H9 (cell line): ENCODE measurements at regions not wholly inside any gene's neighbourhood (a gene's known extent, or its start where the extent isn't known, plus 50 kb on each side); places are given as distances from the start of the nearest gene placed in this dataset.

ENCODE experiments used
- DNase-seq: peaks from one replicate; pipeline ENCODE4 v3.0.0-alpha.2; 2017
- H2AFZ ChIP-seq: one replicate; pipeline ENCODE4 v1.6.1; 2013; ENCODE audit warnings: mild to moderate bottlenecking, low read length, control low read depth, moderate library complexity
- H2AK5ac ChIP-seq: 2 replicates; pipeline ENCODE4 v1.6.1; 2013; ENCODE audit warnings: low read length, control low read depth, mixed read lengths; ENCODE audit not compliant: insufficient read length
- H2BK120ac ChIP-seq: one replicate; pipeline ENCODE4 v1.6.1; 2013; ENCODE audit warnings: low read depth, mild to moderate bottlenecking, low read length, control low read depth, inconsistent platforms; ENCODE audit not compliant: poor library complexity, severe bottlenecking
- H2BK12ac ChIP-seq: 2 replicates; pipeline ENCODE4 v1.6.1; 2013; ENCODE audit warnings: low read length, control low read depth, mixed read lengths, low read depth; ENCODE audit not compliant: insufficient read length
- H2BK15ac ChIP-seq: 2 replicates; pipeline ENCODE4 v1.6.1; 2013; ENCODE audit warnings: low read depth, low read length, control low read depth
- H2BK20ac ChIP-seq: one replicate; pipeline ENCODE4 v1.6.1; 2013; ENCODE audit warnings: low read depth, mild to moderate bottlenecking, low read length, control low read depth, inconsistent platforms; ENCODE audit not compliant: poor library complexity, severe bottlenecking
- H2BK5ac ChIP-seq: 2 replicates; pipeline ENCODE4 v1.6.1; 2013; ENCODE audit warnings: low read length, control low read depth, mixed read lengths; ENCODE audit not compliant: insufficient read length
- H3K14ac ChIP-seq: 2 replicates; pipeline ENCODE4 v1.6.1; 2013; ENCODE audit warnings: low read length, control low read depth; ENCODE audit not compliant: insufficient read depth
- H3K18ac ChIP-seq: 2 replicates; pipeline ENCODE4 v1.6.1; 2013; ENCODE audit warnings: low read depth, mild to moderate bottlenecking, mixed read lengths, low read length, control low read depth; ENCODE audit not compliant: insufficient read length
- H3K23ac ChIP-seq: 2 replicates; pipeline ENCODE4 v1.6.1; 2013; ENCODE audit warnings: low read length, control low read depth, mixed read lengths, low read depth; ENCODE audit not compliant: insufficient read length
- H3K23me2 ChIP-seq: 2 replicates; pipeline ENCODE4 v1.6.1; 2013; ENCODE audit warnings: low read depth, mild to moderate bottlenecking, mixed read lengths, low read length, control low read depth; ENCODE audit not compliant: insufficient read length, poor library complexity, severe bottlenecking
- H3K27ac ChIP-seq: 2 replicates; pipeline ENCODE4 v1.5.1; 2013; ENCODE audit warnings: low read length, control low read depth, mixed read lengths, low read depth; ENCODE audit not compliant: insufficient read length
- H3K27me3 ChIP-seq: 2 replicates; pipeline ENCODE4 v1.6.1; 2013; ENCODE audit warnings: low read length, control low read depth, inconsistent platforms; ENCODE audit not compliant: insufficient read depth
- H3K4ac ChIP-seq: 2 replicates; pipeline ENCODE4 v1.6.1; 2013; ENCODE audit warnings: low read depth, mild to moderate bottlenecking, control low read depth, inconsistent platforms, low read length, moderate library complexity
- H3K4me1 ChIP-seq: 2 replicates; pipeline ENCODE4 v1.6.1; 2013; ENCODE audit warnings: low read length, control low read depth, inconsistent platforms; ENCODE audit not compliant: insufficient read depth
- H3K4me2 ChIP-seq: 2 replicates; pipeline ENCODE4 v1.6.1; 2013; ENCODE audit warnings: low read length, control low read depth, mixed read lengths; ENCODE audit not compliant: insufficient read length, insufficient read depth
- H3K56ac ChIP-seq: 2 replicates; pipeline ENCODE4 v1.6.1; 2013; ENCODE audit warnings: low read depth, mild to moderate bottlenecking, mixed read lengths, low read length, control low read depth; ENCODE audit not compliant: insufficient read length
- H3K79me1 ChIP-seq: 2 replicates; pipeline ENCODE4 v1.6.1; 2013; ENCODE audit warnings: low read depth, mild to moderate bottlenecking, moderate library complexity, low read length, control low read depth, inconsistent platforms; ENCODE audit not compliant: insufficient read depth, poor library complexity, severe bottlenecking
- H3K79me2 ChIP-seq: 2 replicates; pipeline ENCODE4 v1.6.1; 2013; ENCODE audit warnings: low read length, control low read depth, inconsistent platforms; ENCODE audit not compliant: insufficient read depth
- H3K9ac ChIP-seq: 2 replicates; pipeline ENCODE4 v1.6.1; 2013; ENCODE audit warnings: low read length, control low read depth, mixed read lengths; ENCODE audit not compliant: insufficient read length; ENCODE audit errors: extremely low read depth
- H3K9me3 ChIP-seq: one replicate; pipeline ENCODE4 v1.6.1; 2013; ENCODE audit warnings: low read depth, low read length, inconsistent platforms; ENCODE audit not compliant: control insufficient read depth
- H3T11ph ChIP-seq: one replicate; pipeline ENCODE4 v1.6.1; 2013; ENCODE audit warnings: mild to moderate bottlenecking, low read length, control low read depth, inconsistent platforms
- H4K20me1 ChIP-seq: one replicate; pipeline ENCODE4 v1.6.1; 2013; ENCODE audit not compliant: control insufficient read depth, insufficient read length, insufficient read depth
- H4K5ac ChIP-seq: 2 replicates; pipeline ENCODE4 v1.6.1; 2013; ENCODE audit warnings: low read depth, mild to moderate bottlenecking, mixed read lengths, low read length, control low read depth; ENCODE audit not compliant: insufficient read length
- H4K8ac ChIP-seq: replicated peaks from 2 replicates; pipeline ENCODE4 v1.6.1; 2013; ENCODE audit warnings: low read length, control low read depth, mixed read lengths, low read depth; ENCODE audit not compliant: insufficient read length
- H4K91ac ChIP-seq: 2 replicates; pipeline ENCODE4 v1.6.1; 2013; ENCODE audit warnings: low read depth, mild to moderate bottlenecking, moderate library complexity, mixed read lengths, low read length, control low read depth; ENCODE audit not compliant: insufficient read length
- H3K27ac Mint-ChIP-seq, 3 experiments: 2 replicates in 2 of 3; 3 replicates in 1 of 3; pipeline ENCODE4 v1.8.0; 2020 to 2021; ENCODE audit warnings: mixed read lengths in 3 of 3, mild to moderate bottlenecking in 1 of 3, moderate library complexity in 1 of 3
- H3K27me3 Mint-ChIP-seq: 2 replicates; pipeline ENCODE4 v1.8.0; 2021; ENCODE audit warnings: low read depth, mild to moderate bottlenecking, moderate library complexity, mixed read lengths
- H3K36me3 Mint-ChIP-seq, 3 experiments: 2 replicates in 2 of 3; 3 replicates in 1 of 3; pipeline ENCODE4 v1.8.0; 2020 to 2021; ENCODE audit warnings: low read depth in 3 of 3, mixed read lengths in 3 of 3; ENCODE audit not compliant: insufficient read depth in 1 of 3
- H3K4me1 Mint-ChIP-seq, 2 experiments: 2 replicates each; pipeline ENCODE4 v1.8.0; 2020; ENCODE audit warnings: mixed read lengths in 2 of 2
- H3K4me3 Mint-ChIP-seq, 2 experiments: 2 replicates in 1 of 2; 3 replicates in 1 of 2; pipeline ENCODE4 v1.8.0; 2020 to 2021; ENCODE audit warnings: mild to moderate bottlenecking in 2 of 2, mixed read lengths in 2 of 2, moderate library complexity in 1 of 2
- H3K9me3 Mint-ChIP-seq, 2 experiments: 2 replicates in 1 of 2; 3 replicates in 1 of 2; pipeline ENCODE4 v1.8.0; 2020; ENCODE audit warnings: mild to moderate bottlenecking in 2 of 2, mixed read lengths in 2 of 2, moderate library complexity in 1 of 2
- CTCF ChIP-seq: fragments of 200-600 bp; sonication (generic); conservative IDR thresholded peaks from 3 replicates; pipeline ENCODE4 v1.8.0; 2021; ENCODE audit warnings: antibody characterized with exemption, mild to moderate bottlenecking
- WGBS: extraction: QIAGEN DNeasy Blood & Tissue Kit; methylation state at CpG from one replicate; pipeline ENCODE4 v1.1.7; 2013; ENCODE audit warnings: missing lambda C conversion rate, low lambda C conversion rate, mixed read lengths; ENCODE audit not compliant: insufficient read length; ENCODE audit errors: extremely low coverage; 5-methylcytosine and 5-hydroxymethylcytosine counted together

- no peak overlapping the region for H4K91ac ChIP-seq
- no CpG with 5 or more reads among the region's 4 CpGs for WGBS
- H3K4ac ChIP-seq, result no peak overlapping the region
- Mint-ChIP-seq H3K27me3 (peaks cover 19% of the 10 kb centered on the region), H3K36me3 (peaks cover 12 to 22% (median 14%) of the 10 kb centered on the region in 3 experiments; a peak in 6 of 7 replicates), H3K27ac (no peak overlapping the region), H3K4me1 (peaks cover 23 to 41% of the 10 kb centered on the region in 2 experiments), H3K4me3 (no peak overlapping the region), H3K9me3 (peaks cover 18 to 22% of the 10 kb centered on the region in 2 experiments; a peak in 4 of 5 replicates)
- H3K79me2 ChIP-seq, result no peaks in the 10 kb centered on the region
- H4K20me1 ChIP-seq, result no peaks in the 10 kb centered on the region
- no peak overlapping the region for H2BK120ac ChIP-seq
- no peak overlapping the region for H2AFZ ChIP-seq
- H2BK15ac ChIP-seq, result no peak overlapping the region
- no peaks in the 10 kb centered on the region for H3K23me2 ChIP-seq
- H2BK20ac ChIP-seq, result no peak overlapping the region
- no peak overlapping the region for H2BK12ac ChIP-seq
- H3K27me3 ChIP-seq, result no peaks in the 10 kb centered on the region
- H3K56ac ChIP-seq, result no peak overlapping the region
- TF ChIP-seq CTCF, result no peak
- no peaks in the 10 kb centered on the region for H3K9me3 ChIP-seq
- no peak overlapping the region for H3T11ph ChIP-seq
- no peak overlapping the region for H3K27ac ChIP-seq
- no peak overlapping the region for H2AK5ac ChIP-seq
- no peak overlapping the region for H3K9ac ChIP-seq
- no peak overlapping the region for H4K5ac ChIP-seq
- no peak overlapping the region for H3K18ac ChIP-seq
- no peak overlapping the region for H3K4me2 ChIP-seq
- H4K8ac ChIP-seq, result no peak overlapping the region
- no peak overlapping the region for H3K14ac ChIP-seq
- no peaks in the 10 kb centered on the region; the same call in 1 of the 2 replicates for H3K4me1 ChIP-seq
- no peak for DNase-seq
- no peak overlapping the region for H3K23ac ChIP-seq
- H2BK5ac ChIP-seq, result no peak overlapping the region
- H3K79me1 ChIP-seq, result no peaks in the 10 kb centered on the region
Observed at GRCh38 chr2:172340394-172340793, 87.0 kb upstream of the ITGA6 start.
